GM12878 (cell line): ENCODE measurements at regions not wholly inside any gene's neighbourhood (a gene's known extent, or its start where the extent isn't known, plus 50 kb on each side); places are given as distances from the start of the nearest gene placed in this dataset.

ENCODE experiments used
- ATAC-seq: fragments of 200-7000 bp; cut with Tn5 transposase; 3 replicates; pipeline ENCODE4 v1.9.1; 2020; ENCODE audit warnings: mild to moderate bottlenecking, moderate library complexity
- BruUV-seq: library from RNA; stranded (reverse); fragments of 400-500 nt; replicated peaks from 2 replicates; lab custom pipeline; 2021; lab: Mats Ljungman, UMichigan
- CTCF ChIA-PET: fragments of 300-600 bp; sonication (Branson Sonifier 250); formaldehyde crosslinking; extraction: SDS; loops from one replicate; lab custom pipeline; 2021; ENCODE audit warnings: inconsistent platforms; lab: Yijun Ruan, JAX
- POLR2A ChIA-PET: fragments of 350-600 bp; formaldehyde crosslinking; extraction: SDS; loops from one replicate; lab custom pipeline; 2021; ENCODE audit warnings: inconsistent platforms; lab: Charles Lee
- RAD21 ChIA-PET: fragments of 300-600 bp; sonication (Branson Sonifier 250); formaldehyde crosslinking; loops from one replicate; lab custom pipeline; 2023; ENCODE audit warnings: antibody characterized with exemption; ENCODE audit not compliant: unreplicated experiment; lab: Charles Lee
- SMC1A ChIA-PET: fragments of 300-600 bp; sonication (Branson Sonifier 250); formaldehyde crosslinking; loops from one replicate; lab custom pipeline; 2023; ENCODE audit not compliant: unreplicated experiment, uncharacterized antibody; lab: Charles Lee
- DNase-seq: peaks from one replicate; pipeline ENCODE4 v3.0.0-alpha.2; 2011; ENCODE audit warnings: low read depth, low spot score
- FAIRE-seq: peaks from 3 replicates; lab custom pipeline; 2011; peaks lifted over from hg19 to GRCh38; lab: Jason Lieb, UNC
- H2AFZ ChIP-seq: 2 replicates; pipeline ENCODE4 v1.6.0; 2011; ENCODE audit warnings: low read depth, low read length, control low read depth; ENCODE audit not compliant: control insufficient read depth
- H3K27ac ChIP-seq: 2 replicates; pipeline ENCODE4 v1.5.1; 2011; ENCODE audit warnings: control low read depth; ENCODE audit not compliant: control insufficient read depth, insufficient read depth
- H3K27me3 ChIP-seq, 2 experiments: replicated peaks in 1 of 2; 2 replicates each; pipeline versions ENCODE4 v1.6.0 to v1.6.1; 2011; ENCODE audit warnings: low read length in 1 of 2; ENCODE audit not compliant: control insufficient read depth in 2 of 2, insufficient read depth in 2 of 2
- H3K36me3 ChIP-seq, 2 experiments: 2 replicates each; pipeline ENCODE4 v1.5.1; 2011; ENCODE audit warnings: low read length in 1 of 2; ENCODE audit not compliant: control insufficient read depth in 2 of 2, insufficient read depth in 2 of 2
- H3K4me1 ChIP-seq: 2 replicates; pipeline ENCODE4 v1.6.1; 2011; ENCODE audit warnings: mild to moderate bottlenecking, low read length, moderate library complexity, mixed read lengths; ENCODE audit not compliant: control insufficient read depth, insufficient read depth
- H3K4me2 ChIP-seq: 2 replicates; pipeline ENCODE4 v1.6.0; 2011; ENCODE audit warnings: control low read depth; ENCODE audit not compliant: control insufficient read depth, insufficient read depth
- H3K4me3 ChIP-seq: fragments of 200-600 bp; sonication (generic); 2 replicates; pipeline ENCODE4 v1.5.1; 2016
- H3K79me2 ChIP-seq: 2 replicates; pipeline ENCODE4 v1.6.0; 2011; ENCODE audit warnings: low read length; ENCODE audit not compliant: control insufficient read depth, insufficient read depth
- H3K9ac ChIP-seq: 2 replicates; pipeline ENCODE4 v1.8.0; 2011; ENCODE audit warnings: low read length, control low read depth, mixed read lengths; ENCODE audit not compliant: control insufficient read depth, insufficient read depth
- H3K9me3 ChIP-seq: replicated peaks from 3 replicates; pipeline ENCODE4 v1.5.1; 2011; ENCODE audit warnings: mild to moderate bottlenecking, low read length; ENCODE audit not compliant: control insufficient read depth, insufficient read depth
- H4K20me1 ChIP-seq: 2 replicates; pipeline ENCODE4 v1.6.0; 2011; ENCODE audit not compliant: control insufficient read depth, insufficient read depth
- CBX3 ChIP-seq: fragments of 200-600 bp; sonication (generic); IDR thresholded peaks from 2 replicates; pipeline ENCODE4 v1.6.1; 2016; ENCODE audit warnings: low read depth, borderline replicate concordance
- CREB1 ChIP-seq: IDR thresholded peaks from 2 replicates; pipeline ENCODE4 v1.6.1; 2012; ENCODE audit warnings: low read depth, mild to moderate bottlenecking, inconsistent platforms
- GATAD2B ChIP-seq: fragments of 450-650 bp; conservative IDR thresholded peaks from 2 replicates; pipeline ENCODE4 v1.6.1; 2017; ENCODE audit warnings: low read depth, mild to moderate bottlenecking, moderate library complexity
- SIX5 ChIP-seq: IDR thresholded peaks from 2 replicates; pipeline ENCODE4 v1.6.1; 2011; ENCODE audit warnings: mild to moderate bottlenecking, low read depth, low read length, moderate library complexity; ENCODE audit not compliant: severe bottlenecking
- SREBF1 ChIP-seq: IDR thresholded peaks from 2 replicates; pipeline ENCODE4 v1.6.1; 2012; ENCODE audit warnings: mild to moderate bottlenecking, low read length
- SUZ12 ChIP-seq: fragments of 200-600 bp; sonication (generic); IDR thresholded peaks from one replicate; pipeline ENCODE4 v1.6.1; 2018; ENCODE audit warnings: antibody characterized with exemption, mild to moderate bottlenecking; ENCODE audit not compliant: unreplicated experiment
- ZNF384 ChIP-seq: IDR thresholded peaks from 2 replicates; pipeline ENCODE4 v1.6.1; 2012; ENCODE audit warnings: low read depth, mild to moderate bottlenecking, low read length, improper control_type of control experiment, borderline replicate concordance
- WGBS: methylation state at CpG from one replicate; pipeline ENCODE4 v1.1.6; 2016; ENCODE audit warnings: low lambda C conversion rate; ENCODE audit not compliant: insufficient replicate concordance, insufficient coverage; ENCODE audit errors: missing lambda C conversion rate; 5-methylcytosine and 5-hydroxymethylcytosine counted together
- in situ Hi-C: fragments of 300-500 bp; cut with MboI; formaldehyde crosslinking; loops from 9 replicates; pipeline ENCODE4 v1.14.3; 2018; ENCODE audit warnings: mixed read lengths
- intact Hi-C: fragments of 100-400 bp; cut with micrococcal nuclease; formaldehyde crosslinking; loops from one replicate; pipeline ENCODE4 v1.14.2; 2022; ENCODE audit not compliant: unreplicated experiment
- TF ChIP-seq, protein P1 (sequence below): IDR thresholded peaks from 2 replicates; pipeline ENCODE4 v1.6.1; 2012; ENCODE audit warnings: improper control_type of control experiment, low read depth, low read length; ENCODE audit not compliant: insufficient replicate concordance

DNA sequence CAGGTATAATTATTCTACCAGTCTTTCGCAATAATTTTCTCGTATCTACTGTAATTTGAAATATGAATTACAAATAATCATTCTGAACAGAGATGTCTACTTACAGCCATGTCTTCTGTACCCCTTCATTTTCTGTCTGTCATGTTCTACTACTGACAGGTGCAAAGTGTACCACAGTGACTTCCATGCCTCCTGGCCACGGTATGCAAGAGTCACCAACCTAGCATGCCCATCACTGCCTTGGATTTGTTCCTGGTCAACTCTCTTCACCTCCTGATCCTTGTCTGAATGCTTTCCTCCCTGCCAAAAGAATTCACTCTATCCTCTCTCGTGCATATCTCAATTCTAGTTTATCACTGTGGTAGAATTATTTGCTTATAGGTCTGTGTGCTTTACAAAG is 755.4 kb downstream of the KCNJ2 start:
- no peak overlapping the region for H3K27ac ChIP-seq
- DNase-seq (no peak), ATAC-seq (no peak), FAIRE-seq (no peak)
- no peak overlapping the region for H3K4me3 ChIP-seq
- no peaks in the 10 kb centered on the region for H3K36me3 ChIP-seq
- H3K9me3 ChIP-seq = no peaks in the 10 kb centered on the region
- H3K4me2 ChIP-seq = no peak overlapping the region
- intact Hi-C loops (no loop called here), in situ Hi-C loops (no loop called here)
- H3K9ac ChIP-seq = no peak overlapping the region
- H2AFZ ChIP-seq = no peak overlapping the region
- BruUV-seq = no TSS peak
- no peaks in the 10 kb centered on the region for H3K4me1 ChIP-seq
- H3K79me2 ChIP-seq = no peaks in the 10 kb centered on the region
- no peak for TF ChIP-seq GATAD2B
- no peak for TF ChIP-seq CBX3
- TF ChIP-seq, protein P1, sequence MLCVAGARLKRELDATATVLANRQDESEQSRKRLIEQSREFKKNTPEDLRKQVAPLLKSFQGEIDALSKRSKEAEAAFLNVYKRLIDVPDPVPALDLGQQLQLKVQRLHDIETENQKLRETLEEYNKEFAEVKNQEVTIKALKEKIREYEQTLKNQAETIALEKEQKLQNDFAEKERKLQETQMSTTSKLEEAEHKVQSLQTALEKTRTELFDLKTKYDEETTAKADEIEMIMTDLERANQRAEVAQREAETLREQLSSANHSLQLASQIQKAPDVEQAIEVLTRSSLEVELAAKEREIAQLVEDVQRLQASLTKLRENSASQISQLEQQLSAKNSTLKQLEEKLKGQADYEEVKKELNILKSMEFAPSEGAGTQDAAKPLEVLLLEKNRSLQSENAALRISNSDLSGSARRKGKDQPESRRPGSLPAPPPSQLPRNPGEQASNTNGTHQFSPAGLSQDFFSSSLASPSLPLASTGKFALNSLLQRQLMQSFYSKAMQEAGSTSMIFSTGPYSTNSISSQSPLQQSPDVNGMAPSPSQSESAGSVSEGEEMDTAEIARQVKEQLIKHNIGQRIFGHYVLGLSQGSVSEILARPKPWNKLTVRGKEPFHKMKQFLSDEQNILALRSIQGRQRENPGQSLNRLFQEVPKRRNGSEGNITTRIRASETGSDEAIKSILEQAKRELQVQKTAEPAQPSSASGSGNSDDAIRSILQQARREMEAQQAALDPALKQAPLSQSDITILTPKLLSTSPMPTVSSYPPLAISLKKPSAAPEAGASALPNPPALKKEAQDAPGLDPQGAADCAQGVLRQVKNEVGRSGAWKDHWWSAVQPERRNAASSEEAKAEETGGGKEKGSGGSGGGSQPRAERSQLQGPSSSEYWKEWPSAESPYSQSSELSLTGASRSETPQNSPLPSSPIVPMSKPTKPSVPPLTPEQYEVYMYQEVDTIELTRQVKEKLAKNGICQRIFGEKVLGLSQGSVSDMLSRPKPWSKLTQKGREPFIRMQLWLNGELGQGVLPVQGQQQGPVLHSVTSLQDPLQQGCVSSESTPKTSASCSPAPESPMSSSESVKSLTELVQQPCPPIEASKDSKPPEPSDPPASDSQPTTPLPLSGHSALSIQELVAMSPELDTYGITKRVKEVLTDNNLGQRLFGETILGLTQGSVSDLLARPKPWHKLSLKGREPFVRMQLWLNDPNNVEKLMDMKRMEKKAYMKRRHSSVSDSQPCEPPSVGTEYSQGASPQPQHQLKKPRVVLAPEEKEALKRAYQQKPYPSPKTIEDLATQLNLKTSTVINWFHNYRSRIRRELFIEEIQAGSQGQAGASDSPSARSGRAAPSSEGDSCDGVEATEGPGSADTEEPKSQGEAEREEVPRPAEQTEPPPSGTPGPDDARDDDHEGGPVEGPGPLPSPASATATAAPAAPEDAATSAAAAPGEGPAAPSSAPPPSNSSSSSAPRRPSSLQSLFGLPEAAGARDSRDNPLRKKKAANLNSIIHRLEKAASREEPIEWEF = no peak
- TF ChIP-seq ZNF384 = no peak
- no peak for TF ChIP-seq CREB1
- no peak for TF ChIP-seq SUZ12
- no peak for TF ChIP-seq SREBF1
- no peak for TF ChIP-seq SIX5
- ChIA-PET RAD21 (no interaction called here), POLR2A (no interaction called here), SMC1A (no interaction called here), CTCF (no interaction called here)
- WGBS = 0% methylated on average over 4 of the region's 4 CpGs
- no peaks in the 10 kb centered on the region for H4K20me1 ChIP-seq
- no peaks in the 10 kb centered on the region for H3K27me3 ChIP-seq
